H9 (cell line): ENCODE measurements at regions not wholly inside any gene's neighbourhood (a gene's known extent, or its start where the extent isn't known, plus 50 kb on each side); places are given as distances from the start of the nearest gene placed in this dataset.

Source experiments
- DNase-seq: peaks from one replicate; pipeline ENCODE4 v3.0.0-alpha.2; 2017
- H2AFZ ChIP-seq: one replicate; pipeline ENCODE4 v1.6.1; 2013; ENCODE audit warnings: mild to moderate bottlenecking, low read length, control low read depth, moderate library complexity
- H2AK5ac ChIP-seq: 2 replicates; pipeline ENCODE4 v1.6.1; 2013; ENCODE audit warnings: low read length, control low read depth, mixed read lengths; ENCODE audit not compliant: insufficient read length
- H2BK120ac ChIP-seq: one replicate; pipeline ENCODE4 v1.6.1; 2013; ENCODE audit warnings: low read depth, mild to moderate bottlenecking, low read length, control low read depth, inconsistent platforms; ENCODE audit not compliant: poor library complexity, severe bottlenecking
- H2BK12ac ChIP-seq: 2 replicates; pipeline ENCODE4 v1.6.1; 2013; ENCODE audit warnings: low read length, control low read depth, mixed read lengths, low read depth; ENCODE audit not compliant: insufficient read length
- H2BK15ac ChIP-seq: 2 replicates; pipeline ENCODE4 v1.6.1; 2013; ENCODE audit warnings: low read depth, low read length, control low read depth
- H2BK20ac ChIP-seq: one replicate; pipeline ENCODE4 v1.6.1; 2013; ENCODE audit warnings: low read depth, mild to moderate bottlenecking, low read length, control low read depth, inconsistent platforms; ENCODE audit not compliant: poor library complexity, severe bottlenecking
- H2BK5ac ChIP-seq: 2 replicates; pipeline ENCODE4 v1.6.1; 2013; ENCODE audit warnings: low read length, control low read depth, mixed read lengths; ENCODE audit not compliant: insufficient read length
- H3K14ac ChIP-seq: 2 replicates; pipeline ENCODE4 v1.6.1; 2013; ENCODE audit warnings: low read length, control low read depth; ENCODE audit not compliant: insufficient read depth
- H3K18ac ChIP-seq: 2 replicates; pipeline ENCODE4 v1.6.1; 2013; ENCODE audit warnings: low read depth, mild to moderate bottlenecking, mixed read lengths, low read length, control low read depth; ENCODE audit not compliant: insufficient read length
- H3K23ac ChIP-seq: 2 replicates; pipeline ENCODE4 v1.6.1; 2013; ENCODE audit warnings: low read length, control low read depth, mixed read lengths, low read depth; ENCODE audit not compliant: insufficient read length
- H3K23me2 ChIP-seq: 2 replicates; pipeline ENCODE4 v1.6.1; 2013; ENCODE audit warnings: low read depth, mild to moderate bottlenecking, mixed read lengths, low read length, control low read depth; ENCODE audit not compliant: insufficient read length, poor library complexity, severe bottlenecking
- H3K27ac ChIP-seq: 2 replicates; pipeline ENCODE4 v1.5.1; 2013; ENCODE audit warnings: low read length, control low read depth, mixed read lengths, low read depth; ENCODE audit not compliant: insufficient read length
- H3K27me3 ChIP-seq: 2 replicates; pipeline ENCODE4 v1.6.1; 2013; ENCODE audit warnings: low read length, control low read depth, inconsistent platforms; ENCODE audit not compliant: insufficient read depth
- H3K4ac ChIP-seq: 2 replicates; pipeline ENCODE4 v1.6.1; 2013; ENCODE audit warnings: low read depth, mild to moderate bottlenecking, control low read depth, inconsistent platforms, low read length, moderate library complexity
- H3K4me1 ChIP-seq: 2 replicates; pipeline ENCODE4 v1.6.1; 2013; ENCODE audit warnings: low read length, control low read depth, inconsistent platforms; ENCODE audit not compliant: insufficient read depth
- H3K4me2 ChIP-seq: 2 replicates; pipeline ENCODE4 v1.6.1; 2013; ENCODE audit warnings: low read length, control low read depth, mixed read lengths; ENCODE audit not compliant: insufficient read length, insufficient read depth
- H3K56ac ChIP-seq: 2 replicates; pipeline ENCODE4 v1.6.1; 2013; ENCODE audit warnings: low read depth, mild to moderate bottlenecking, mixed read lengths, low read length, control low read depth; ENCODE audit not compliant: insufficient read length
- H3K79me1 ChIP-seq: 2 replicates; pipeline ENCODE4 v1.6.1; 2013; ENCODE audit warnings: low read depth, mild to moderate bottlenecking, moderate library complexity, low read length, control low read depth, inconsistent platforms; ENCODE audit not compliant: insufficient read depth, poor library complexity, severe bottlenecking
- H3K79me2 ChIP-seq: 2 replicates; pipeline ENCODE4 v1.6.1; 2013; ENCODE audit warnings: low read length, control low read depth, inconsistent platforms; ENCODE audit not compliant: insufficient read depth
- H3K9ac ChIP-seq: 2 replicates; pipeline ENCODE4 v1.6.1; 2013; ENCODE audit warnings: low read length, control low read depth, mixed read lengths; ENCODE audit not compliant: insufficient read length; ENCODE audit errors: extremely low read depth
- H3K9me3 ChIP-seq: one replicate; pipeline ENCODE4 v1.6.1; 2013; ENCODE audit warnings: low read depth, low read length, inconsistent platforms; ENCODE audit not compliant: control insufficient read depth
- H3T11ph ChIP-seq: one replicate; pipeline ENCODE4 v1.6.1; 2013; ENCODE audit warnings: mild to moderate bottlenecking, low read length, control low read depth, inconsistent platforms
- H4K20me1 ChIP-seq: one replicate; pipeline ENCODE4 v1.6.1; 2013; ENCODE audit not compliant: control insufficient read depth, insufficient read length, insufficient read depth
- H4K5ac ChIP-seq: 2 replicates; pipeline ENCODE4 v1.6.1; 2013; ENCODE audit warnings: low read depth, mild to moderate bottlenecking, mixed read lengths, low read length, control low read depth; ENCODE audit not compliant: insufficient read length
- H4K8ac ChIP-seq: replicated peaks from 2 replicates; pipeline ENCODE4 v1.6.1; 2013; ENCODE audit warnings: low read length, control low read depth, mixed read lengths, low read depth; ENCODE audit not compliant: insufficient read length
- H4K91ac ChIP-seq: 2 replicates; pipeline ENCODE4 v1.6.1; 2013; ENCODE audit warnings: low read depth, mild to moderate bottlenecking, moderate library complexity, mixed read lengths, low read length, control low read depth; ENCODE audit not compliant: insufficient read length
- H3K27ac Mint-ChIP-seq, 3 experiments: 2 replicates in 2 of 3; 3 replicates in 1 of 3; pipeline ENCODE4 v1.8.0; 2020 to 2021; ENCODE audit warnings: mixed read lengths in 3 of 3, mild to moderate bottlenecking in 1 of 3, moderate library complexity in 1 of 3
- H3K27me3 Mint-ChIP-seq: 2 replicates; pipeline ENCODE4 v1.8.0; 2021; ENCODE audit warnings: low read depth, mild to moderate bottlenecking, moderate library complexity, mixed read lengths
- H3K36me3 Mint-ChIP-seq, 3 experiments: 2 replicates in 2 of 3; 3 replicates in 1 of 3; pipeline ENCODE4 v1.8.0; 2020 to 2021; ENCODE audit warnings: low read depth in 3 of 3, mixed read lengths in 3 of 3; ENCODE audit not compliant: insufficient read depth in 1 of 3
- H3K4me1 Mint-ChIP-seq, 2 experiments: 2 replicates each; pipeline ENCODE4 v1.8.0; 2020; ENCODE audit warnings: mixed read lengths in 2 of 2
- H3K4me3 Mint-ChIP-seq, 2 experiments: 2 replicates in 1 of 2; 3 replicates in 1 of 2; pipeline ENCODE4 v1.8.0; 2020 to 2021; ENCODE audit warnings: mild to moderate bottlenecking in 2 of 2, mixed read lengths in 2 of 2, moderate library complexity in 1 of 2
- H3K9me3 Mint-ChIP-seq, 2 experiments: 2 replicates in 1 of 2; 3 replicates in 1 of 2; pipeline ENCODE4 v1.8.0; 2020; ENCODE audit warnings: mild to moderate bottlenecking in 2 of 2, mixed read lengths in 2 of 2, moderate library complexity in 1 of 2
- WGBS: extraction: QIAGEN DNeasy Blood & Tissue Kit; methylation state at CpG from one replicate; pipeline ENCODE4 v1.1.7; 2013; ENCODE audit warnings: missing lambda C conversion rate, low lambda C conversion rate, mixed read lengths; ENCODE audit not compliant: insufficient read length; ENCODE audit errors: extremely low coverage; 5-methylcytosine and 5-hydroxymethylcytosine counted together
- TF ChIP-seq, protein P1 (sequence below): fragments of 200-600 bp; sonication (generic); conservative IDR thresholded peaks from 3 replicates; pipeline ENCODE4 v1.8.0; 2021; ENCODE audit warnings: antibody characterized with exemption, mild to moderate bottlenecking

- H2BK20ac ChIP-seq, result no peak overlapping the region
- H3K79me1 ChIP-seq, result no peaks in the 10 kb centered on the region
- H3K14ac ChIP-seq, result no peak overlapping the region
- no CpG with 5 or more reads among the region's 2 CpGs for WGBS
- no peaks in the 10 kb centered on the region for H3K4me1 ChIP-seq
- H2AK5ac ChIP-seq, result no peak overlapping the region
- no peak overlapping the region for H3K18ac ChIP-seq
- Mint-ChIP-seq H3K27me3 (peaks cover 56% of the 10 kb centered on the region), H3K4me1 (no peaks in the 10 kb centered on the region), H3K36me3 (no peaks in the 10 kb centered on the region; a peak in 1 of 7 replicates), H3K27ac (no peak overlapping the region), H3K4me3 (no peak overlapping the region), H3K9me3 (no peaks in the 10 kb centered on the region)
- no peak overlapping the region for H3K27ac ChIP-seq
- H4K5ac ChIP-seq, result no peak overlapping the region
- H3K4ac ChIP-seq, result no peak overlapping the region
- H3K9ac ChIP-seq, result no peak overlapping the region
- H3K9me3 ChIP-seq, result no peaks in the 10 kb centered on the region
- H2BK5ac ChIP-seq, result no peak overlapping the region
- no peaks in the 10 kb centered on the region for H4K20me1 ChIP-seq
- no peak overlapping the region for H3K23ac ChIP-seq
- H3K56ac ChIP-seq, result no peak overlapping the region
- no peak overlapping the region for H2BK120ac ChIP-seq
- DNase-seq, result no peak
- H3K4me2 ChIP-seq, result no peak overlapping the region
- no peaks in the 10 kb centered on the region for H3K23me2 ChIP-seq
- H4K91ac ChIP-seq, result no peak overlapping the region
- H2AFZ ChIP-seq, result no peak overlapping the region
- no peak overlapping the region for H4K8ac ChIP-seq
- H3K27me3 ChIP-seq, result no peaks in the 10 kb centered on the region
- H3K79me2 ChIP-seq, result no peaks in the 10 kb centered on the region
- TF ChIP-seq, protein P1, sequence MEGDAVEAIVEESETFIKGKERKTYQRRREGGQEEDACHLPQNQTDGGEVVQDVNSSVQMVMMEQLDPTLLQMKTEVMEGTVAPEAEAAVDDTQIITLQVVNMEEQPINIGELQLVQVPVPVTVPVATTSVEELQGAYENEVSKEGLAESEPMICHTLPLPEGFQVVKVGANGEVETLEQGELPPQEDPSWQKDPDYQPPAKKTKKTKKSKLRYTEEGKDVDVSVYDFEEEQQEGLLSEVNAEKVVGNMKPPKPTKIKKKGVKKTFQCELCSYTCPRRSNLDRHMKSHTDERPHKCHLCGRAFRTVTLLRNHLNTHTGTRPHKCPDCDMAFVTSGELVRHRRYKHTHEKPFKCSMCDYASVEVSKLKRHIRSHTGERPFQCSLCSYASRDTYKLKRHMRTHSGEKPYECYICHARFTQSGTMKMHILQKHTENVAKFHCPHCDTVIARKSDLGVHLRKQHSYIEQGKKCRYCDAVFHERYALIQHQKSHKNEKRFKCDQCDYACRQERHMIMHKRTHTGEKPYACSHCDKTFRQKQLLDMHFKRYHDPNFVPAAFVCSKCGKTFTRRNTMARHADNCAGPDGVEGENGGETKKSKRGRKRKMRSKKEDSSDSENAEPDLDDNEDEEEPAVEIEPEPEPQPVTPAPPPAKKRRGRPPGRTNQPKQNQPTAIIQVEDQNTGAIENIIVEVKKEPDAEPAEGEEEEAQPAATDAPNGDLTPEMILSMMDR, result no peak
- H2BK15ac ChIP-seq, result no peak overlapping the region
- H3T11ph ChIP-seq, result no peak overlapping the region
- H2BK12ac ChIP-seq, result no peak overlapping the region
These were observed 57.9 kb upstream of the FOXF1 start for GRCh38 chr16:86452451-86452850.
